ENCODE measurements at regions not wholly inside any gene's neighbourhood (a gene's known extent, or its start where the extent isn't known, plus 50 kb on each side); places are given as distances from the start of the nearest gene placed in this dataset.

DNA sequence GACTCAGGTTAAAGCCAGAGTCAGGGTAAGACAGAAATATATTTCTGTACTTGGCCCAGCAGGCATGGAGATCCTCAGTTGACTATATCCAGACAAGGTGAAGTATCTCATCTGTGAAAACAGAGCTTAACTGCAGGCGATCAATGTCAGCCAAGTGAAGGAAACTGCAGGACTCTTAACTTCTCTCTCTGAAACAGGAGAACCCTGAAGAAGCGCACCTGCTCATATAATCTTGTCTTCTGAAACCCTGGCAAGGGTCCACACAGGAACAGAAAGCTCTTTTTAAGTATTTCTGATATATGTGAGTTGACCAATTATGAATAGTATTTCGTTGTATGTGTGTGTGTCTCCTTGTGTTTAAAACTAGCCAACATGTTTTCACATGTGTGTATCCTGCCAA is 504.8 kb upstream of the SLITRK5 start:
- TF ChIP-seq, protein P1, sequence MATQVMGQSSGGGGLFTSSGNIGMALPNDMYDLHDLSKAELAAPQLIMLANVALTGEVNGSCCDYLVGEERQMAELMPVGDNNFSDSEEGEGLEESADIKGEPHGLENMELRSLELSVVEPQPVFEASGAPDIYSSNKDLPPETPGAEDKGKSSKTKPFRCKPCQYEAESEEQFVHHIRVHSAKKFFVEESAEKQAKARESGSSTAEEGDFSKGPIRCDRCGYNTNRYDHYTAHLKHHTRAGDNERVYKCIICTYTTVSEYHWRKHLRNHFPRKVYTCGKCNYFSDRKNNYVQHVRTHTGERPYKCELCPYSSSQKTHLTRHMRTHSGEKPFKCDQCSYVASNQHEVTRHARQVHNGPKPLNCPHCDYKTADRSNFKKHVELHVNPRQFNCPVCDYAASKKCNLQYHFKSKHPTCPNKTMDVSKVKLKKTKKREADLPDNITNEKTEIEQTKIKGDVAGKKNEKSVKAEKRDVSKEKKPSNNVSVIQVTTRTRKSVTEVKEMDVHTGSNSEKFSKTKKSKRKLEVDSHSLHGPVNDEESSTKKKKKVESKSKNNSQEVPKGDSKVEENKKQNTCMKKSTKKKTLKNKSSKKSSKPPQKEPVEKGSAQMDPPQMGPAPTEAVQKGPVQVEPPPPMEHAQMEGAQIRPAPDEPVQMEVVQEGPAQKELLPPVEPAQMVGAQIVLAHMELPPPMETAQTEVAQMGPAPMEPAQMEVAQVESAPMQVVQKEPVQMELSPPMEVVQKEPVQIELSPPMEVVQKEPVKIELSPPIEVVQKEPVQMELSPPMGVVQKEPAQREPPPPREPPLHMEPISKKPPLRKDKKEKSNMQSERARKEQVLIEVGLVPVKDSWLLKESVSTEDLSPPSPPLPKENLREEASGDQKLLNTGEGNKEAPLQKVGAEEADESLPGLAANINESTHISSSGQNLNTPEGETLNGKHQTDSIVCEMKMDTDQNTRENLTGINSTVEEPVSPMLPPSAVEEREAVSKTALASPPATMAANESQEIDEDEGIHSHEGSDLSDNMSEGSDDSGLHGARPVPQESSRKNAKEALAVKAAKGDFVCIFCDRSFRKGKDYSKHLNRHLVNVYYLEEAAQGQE (IDR thresholded peaks at IDR 0.05; ENCODE audit: insufficient read depth in 1 of 2, low read depth in 2 of 2, low read length in 2 of 2) = no peak
- TF ChIP-seq POLR2AphosphoS5 (IDR thresholded peaks at IDR 0.05; ENCODE audit: low read depth, low read length) (no peak), TAF1 (IDR thresholded peaks at IDR 0.05; ENCODE audit: borderline replicate concordance, insufficient read depth, low read length) (no peak), FOXP2 (optimal IDR thresholded peaks at IDR 0.05; ENCODE audit: borderline replicate concordance, extremely low read depth, extremely low read length, insufficient read depth) (no peak), SIN3A (IDR thresholded peaks at IDR 0.05; ENCODE audit: borderline replicate concordance, insufficient read depth, low read length) (no peak)

DNA sequence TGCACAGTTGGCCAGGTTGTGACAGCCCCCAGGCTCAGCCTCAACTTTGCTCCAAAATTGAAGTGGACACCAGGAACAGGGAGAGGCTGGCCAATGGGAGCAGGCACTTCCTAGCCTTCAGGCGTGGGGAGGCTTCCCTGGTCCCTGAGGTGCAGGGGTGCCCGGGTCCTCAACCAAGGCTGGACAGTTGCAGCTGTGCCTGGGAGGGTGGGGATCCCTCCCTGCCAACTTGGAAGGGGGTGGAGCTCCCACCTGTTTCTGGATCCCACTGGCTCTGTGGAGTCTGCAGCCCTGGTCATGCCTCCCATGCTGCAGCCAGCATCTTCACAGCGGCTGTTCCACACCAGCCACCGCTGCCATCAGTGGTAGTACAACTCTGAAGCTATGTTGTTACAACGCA is 502.8 kb upstream of the SLITRK5 start:
- TF ChIP-seq, protein P1 (IDR thresholded peaks at IDR 0.05; ENCODE audit: insufficient read depth in 1 of 2, low read depth in 2 of 2, low read length in 2 of 2) = no peak
- TF ChIP-seq SIN3A (IDR thresholded peaks at IDR 0.05; ENCODE audit: borderline replicate concordance, insufficient read depth, low read length) (no peak), TAF1 (IDR thresholded peaks at IDR 0.05; ENCODE audit: borderline replicate concordance, insufficient read depth, low read length) (no peak), FOXP2 (optimal IDR thresholded peaks at IDR 0.05; ENCODE audit: borderline replicate concordance, extremely low read depth, extremely low read length, insufficient read depth) (no peak), POLR2AphosphoS5 (IDR thresholded peaks at IDR 0.05; ENCODE audit: low read depth, low read length) (no peak)

DNA sequence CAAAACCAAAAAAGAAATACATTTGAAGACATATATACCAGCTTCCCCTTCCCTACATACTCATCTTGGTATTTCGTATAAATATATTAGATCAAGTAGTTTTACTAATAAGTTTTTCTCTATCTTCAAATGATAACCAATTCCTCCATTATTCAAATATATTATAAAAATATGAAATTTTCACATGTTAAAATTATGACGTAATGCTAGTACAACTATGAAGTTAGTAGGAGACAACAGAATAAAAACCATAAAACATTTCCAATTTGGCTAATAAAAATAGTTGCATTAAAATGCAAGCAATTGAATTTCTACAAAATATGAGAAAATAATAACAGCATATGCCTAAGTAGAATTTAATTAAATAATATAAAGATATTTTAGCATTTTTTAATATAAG is 501.8 kb upstream of the SLITRK5 start:
- TF ChIP-seq FOXP2 (optimal IDR thresholded peaks at IDR 0.05; ENCODE audit: borderline replicate concordance, extremely low read depth, extremely low read length, insufficient read depth) (no peak), TAF1 (IDR thresholded peaks at IDR 0.05; ENCODE audit: borderline replicate concordance, insufficient read depth, low read length) (no peak), SIN3A (IDR thresholded peaks at IDR 0.05; ENCODE audit: borderline replicate concordance, insufficient read depth, low read length) (no peak), POLR2AphosphoS5 (IDR thresholded peaks at IDR 0.05; ENCODE audit: low read depth, low read length) (no peak)
- TF ChIP-seq, protein P1 (IDR thresholded peaks at IDR 0.05; ENCODE audit: insufficient read depth in 1 of 2, low read depth in 2 of 2, low read length in 2 of 2) = no peak

DNA sequence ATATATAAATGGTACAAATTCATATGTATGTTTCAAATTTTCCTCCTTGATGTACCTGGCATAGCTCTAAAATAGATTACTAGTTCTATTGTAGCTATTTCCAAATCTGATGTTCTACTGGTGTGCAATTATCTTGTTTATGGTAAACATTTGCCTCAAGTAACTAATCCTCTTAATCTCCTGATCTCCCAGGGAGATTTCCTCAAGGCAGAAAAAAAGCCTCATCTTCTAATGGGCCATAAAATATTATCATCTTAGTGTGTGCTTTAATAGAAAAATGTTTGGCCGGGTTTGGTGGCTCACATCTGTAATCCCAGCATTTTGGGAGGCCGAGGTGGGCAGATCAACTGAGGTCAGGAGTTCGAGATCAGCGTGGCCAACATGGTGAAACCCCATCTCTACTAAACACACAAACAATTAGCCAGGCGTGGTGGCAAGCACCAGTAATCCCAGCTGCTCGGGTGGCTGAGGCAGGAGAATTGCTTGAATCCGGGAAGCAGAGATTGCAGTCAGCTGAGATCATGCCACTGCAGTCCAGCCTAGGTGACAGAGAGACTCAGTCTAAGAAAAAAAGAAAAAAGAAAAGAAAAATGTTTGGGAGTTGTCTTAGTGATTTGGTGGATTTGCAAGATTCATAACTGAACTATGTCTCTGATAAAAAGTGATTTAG is 498.9 kb upstream of the SLITRK5 start:
- TF ChIP-seq, protein P1 (IDR thresholded peaks at IDR 0.05; ENCODE audit: insufficient read depth in 1 of 2, low read depth in 2 of 2, low read length in 2 of 2) = no peak

DNA sequence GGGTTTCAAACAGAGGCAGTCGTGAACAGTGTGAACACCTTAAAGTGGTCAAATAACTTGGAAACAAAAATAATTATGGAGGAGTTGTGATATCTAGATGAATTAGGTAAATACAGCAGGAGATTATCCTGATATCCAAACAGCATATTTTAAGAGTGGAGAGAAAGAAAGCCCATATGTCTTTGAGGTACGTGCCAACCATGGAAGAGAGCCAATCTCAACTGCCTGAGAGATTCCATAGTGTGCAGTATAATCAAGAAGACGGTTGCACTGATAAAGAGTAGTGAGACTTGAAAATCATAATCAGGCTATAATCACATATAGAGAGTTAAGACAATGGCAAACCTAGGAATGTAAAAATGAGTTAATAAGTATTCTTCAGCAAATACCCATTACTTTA is 472.8 kb upstream of the SLITRK5 start:
- no peak for TF ChIP-seq FOXP2 (optimal IDR thresholded peaks at IDR 0.05; ENCODE audit: borderline replicate concordance, extremely low read depth, extremely low read length, insufficient read depth)
- no peak for TF ChIP-seq TAF1 (IDR thresholded peaks at IDR 0.05; ENCODE audit: borderline replicate concordance, insufficient read depth, low read length)
- no peak for TF ChIP-seq POLR2AphosphoS5 (IDR thresholded peaks at IDR 0.05; ENCODE audit: low read depth, low read length)
- no peak for TF ChIP-seq SIN3A (IDR thresholded peaks at IDR 0.05; ENCODE audit: borderline replicate concordance, insufficient read depth, low read length)
- TF ChIP-seq, protein P1 (IDR thresholded peaks at IDR 0.05; ENCODE audit: insufficient read depth in 1 of 2, low read depth in 2 of 2, low read length in 2 of 2) = no peak
